ENCODE measurements at regions not wholly inside any gene's neighbourhood (a gene's known extent, or its start where the extent isn't known, plus 50 kb on each side); places are given as distances from the start of the nearest gene placed in this dataset.

GRCh38 chr17:77827039-77827438 is 131.5 kb upstream of the TNRC6C start:
- TF ChIP-seq CTCF (conservative IDR thresholded peaks at IDR 0.05) (no peak), EZH2 (IDR thresholded peaks at IDR 0.05; ENCODE audit: low read depth) (no peak)
